ENCODE measurements at regions not wholly inside any gene's neighbourhood (a gene's known extent, or its start where the extent isn't known, plus 50 kb on each side); places are given as distances from the start of the nearest gene placed in this dataset.

GRCh38 chr10:31134311-31134952 lies 102.8 kb upstream of the ZNF438 start:
- TF ChIP-seq CTCF (conservative IDR thresholded peaks at IDR 0.05), result no peak
- TF ChIP-seq ZFX (IDR thresholded peaks at IDR 0.05), result no peak
